ENCODE measurements at regions not wholly inside any gene's neighbourhood (a gene's known extent, or its start where the extent isn't known, plus 50 kb on each side); places are given as distances from the start of the nearest gene placed in this dataset.

- Histone ChIP-seq H3K36me3 (no peaks in the 10 kb centered on the region), H3K27ac (no peak overlapping the region), H3K4me1 (no peaks in the 10 kb centered on the region), H3K27me3 (peaks cover 37% of the 10 kb centered on the region), H3K4me3 (no peak overlapping the region), H3K9me3 (no peaks in the 10 kb centered on the region)
- WGBS, 2 donors (ENCODE audit: low coverage in 1 of 2), result 60% methylated on average over 4 of the region's 12 CpGs; no CpG with 5 or more reads in 1 of the 2 donors
- no peak for ATAC-seq
- TF ChIP-seq, protein P1, sequence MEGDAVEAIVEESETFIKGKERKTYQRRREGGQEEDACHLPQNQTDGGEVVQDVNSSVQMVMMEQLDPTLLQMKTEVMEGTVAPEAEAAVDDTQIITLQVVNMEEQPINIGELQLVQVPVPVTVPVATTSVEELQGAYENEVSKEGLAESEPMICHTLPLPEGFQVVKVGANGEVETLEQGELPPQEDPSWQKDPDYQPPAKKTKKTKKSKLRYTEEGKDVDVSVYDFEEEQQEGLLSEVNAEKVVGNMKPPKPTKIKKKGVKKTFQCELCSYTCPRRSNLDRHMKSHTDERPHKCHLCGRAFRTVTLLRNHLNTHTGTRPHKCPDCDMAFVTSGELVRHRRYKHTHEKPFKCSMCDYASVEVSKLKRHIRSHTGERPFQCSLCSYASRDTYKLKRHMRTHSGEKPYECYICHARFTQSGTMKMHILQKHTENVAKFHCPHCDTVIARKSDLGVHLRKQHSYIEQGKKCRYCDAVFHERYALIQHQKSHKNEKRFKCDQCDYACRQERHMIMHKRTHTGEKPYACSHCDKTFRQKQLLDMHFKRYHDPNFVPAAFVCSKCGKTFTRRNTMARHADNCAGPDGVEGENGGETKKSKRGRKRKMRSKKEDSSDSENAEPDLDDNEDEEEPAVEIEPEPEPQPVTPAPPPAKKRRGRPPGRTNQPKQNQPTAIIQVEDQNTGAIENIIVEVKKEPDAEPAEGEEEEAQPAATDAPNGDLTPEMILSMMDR (IDR thresholded peaks at IDR 0.05), result no peak
- TF ChIP-seq EP300 (IDR thresholded peaks at IDR 0.05), result no peak
- no peak for TF ChIP-seq POLR2A (IDR thresholded peaks at IDR 0.05)
- no peak for TF ChIP-seq POLR2AphosphoS5 (IDR thresholded peaks at IDR 0.05)
These were observed 154.7 kb downstream of the SHANK2 start for GRCh38 chr11:71097506-71098240.

DNA sequence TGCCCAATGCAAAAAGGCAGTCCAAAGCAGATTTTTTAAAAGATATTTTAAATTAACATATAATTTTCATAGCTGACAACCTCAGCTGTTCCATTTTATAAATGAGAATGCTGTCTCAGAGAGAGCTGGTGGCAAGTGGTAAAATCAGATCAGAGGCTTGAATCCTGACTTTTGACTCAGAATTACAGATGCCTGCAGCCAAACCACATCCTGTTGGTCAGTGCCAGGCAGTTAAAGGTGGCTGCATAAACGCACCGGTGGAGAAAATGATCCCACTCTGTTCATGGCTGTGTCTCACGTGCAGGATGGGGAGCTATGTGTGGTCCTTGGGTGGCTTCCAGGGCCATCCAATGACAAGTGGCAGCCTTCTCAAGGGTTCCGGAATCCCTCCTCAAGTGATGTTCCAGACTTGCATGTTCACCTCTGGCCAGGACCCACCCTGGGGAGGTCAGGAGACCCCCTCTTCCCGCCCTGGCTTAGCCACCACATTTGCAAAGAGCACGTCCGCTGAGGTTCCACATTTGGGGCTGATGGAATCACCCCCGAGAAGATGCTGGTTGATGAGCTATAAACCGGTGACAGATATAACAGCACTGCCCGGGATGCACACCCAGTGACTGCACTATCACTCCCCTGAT lies 155.5 kb downstream of the SHANK2 start:
- no peaks in the 10 kb centered on the region for H3K36me3 ChIP-seq
- TF ChIP-seq POLR2A (IDR thresholded peaks at IDR 0.05) (no peak), POLR2AphosphoS5 (IDR thresholded peaks at IDR 0.05) (no peak), EP300 (IDR thresholded peaks at IDR 0.05) (no peak)
- TF ChIP-seq, protein P1 (IDR thresholded peaks at IDR 0.05), result no peak
- H3K4me3 ChIP-seq, result no peak overlapping the region
- no peaks in the 10 kb centered on the region for H3K9me3 ChIP-seq
- no peak overlapping the region for H3K27ac ChIP-seq
- ATAC-seq, result no peak
- 54 to 61% methylated on average over 2 to 9 of the region's 10 CpGs for whole genome bisulfite sequencing, 2 donors (ENCODE audit: low coverage in 1 of 2)
- H3K27me3 ChIP-seq, result peaks cover 35% of the 10 kb centered on the region
- no peaks in the 10 kb centered on the region for H3K4me1 ChIP-seq

GRCh38 chr11:71095294-71095850 lies 157.0 kb downstream of the SHANK2 start:
- no peak for ATAC-seq
- H3K27ac ChIP-seq, result no peak overlapping the region
- 70 to 71% methylated on average over 5 to 9 of the region's 9 CpGs for WGBS, 2 donors (ENCODE audit: low coverage in 1 of 2)
- H3K27me3 ChIP-seq, result peaks cover 35% of the 10 kb centered on the region
- no peak overlapping the region for H3K4me3 ChIP-seq
- TF ChIP-seq POLR2AphosphoS5 (IDR thresholded peaks at IDR 0.05), result no peak
- TF ChIP-seq, protein P1 (IDR thresholded peaks at IDR 0.05), result no peak
- no peak for TF ChIP-seq EP300 (IDR thresholded peaks at IDR 0.05)
- TF ChIP-seq POLR2A (IDR thresholded peaks at IDR 0.05), result no peak
- no peaks in the 10 kb centered on the region for H3K36me3 ChIP-seq
- H3K4me1 ChIP-seq, result no peaks in the 10 kb centered on the region
- no peaks in the 10 kb centered on the region for H3K9me3 ChIP-seq

DNA sequence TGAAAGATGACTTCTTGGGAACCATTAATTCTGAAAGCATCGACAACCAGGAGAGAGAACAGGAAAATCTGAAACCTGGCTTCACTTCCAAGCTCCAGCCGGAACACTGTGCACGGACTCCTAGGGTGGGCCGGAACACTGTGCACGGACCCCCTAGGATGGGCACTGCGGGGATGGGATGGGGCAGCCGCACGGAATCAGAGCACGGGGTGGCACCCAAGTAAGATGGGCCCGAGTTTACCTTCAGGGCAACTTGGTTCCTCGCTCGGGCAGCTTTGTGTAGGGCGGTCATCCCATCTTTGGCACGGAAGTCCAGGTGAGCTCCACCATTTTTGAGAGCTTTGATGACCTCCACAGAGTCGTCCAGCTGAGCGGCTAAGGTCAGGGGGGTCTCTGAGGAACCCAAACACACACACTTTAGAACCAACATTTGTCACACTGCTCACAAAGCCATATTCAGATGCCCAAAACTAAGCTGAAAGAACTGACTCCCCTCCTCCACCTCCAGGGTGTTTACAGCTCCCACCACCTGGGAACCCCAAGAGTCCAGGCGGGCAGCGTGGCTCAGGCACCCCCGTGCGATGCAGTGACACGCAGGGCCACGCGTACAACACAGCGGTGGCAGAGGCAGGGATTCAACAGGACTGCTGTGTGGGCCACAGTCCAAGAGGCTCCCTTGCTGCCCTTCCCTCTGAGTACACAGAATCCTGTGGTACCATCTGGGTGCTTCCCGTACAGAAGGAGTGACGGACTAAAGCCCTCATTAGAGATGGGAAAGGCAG lies 157.9 kb downstream of the SHANK2 start:
- no peak for ATAC-seq
- Histone ChIP-seq H3K27ac (no peak overlapping the region), H3K27me3 (peaks cover 35% of the 10 kb centered on the region), H3K36me3 (no peaks in the 10 kb centered on the region), H3K9me3 (no peaks in the 10 kb centered on the region), H3K4me3 (no peak overlapping the region), H3K4me1 (no peaks in the 10 kb centered on the region)
- 91% methylated on average over 9 of the region's 26 CpGs; no CpG with 5 or more reads in 1 of the 2 donors for WGBS, 2 donors (ENCODE audit: low coverage in 1 of 2)
- no peak for TF ChIP-seq POLR2AphosphoS5 (IDR thresholded peaks at IDR 0.05)
- TF ChIP-seq POLR2A (IDR thresholded peaks at IDR 0.05), result no peak
- TF ChIP-seq, protein P1 (IDR thresholded peaks at IDR 0.05), result no peak
- no peak for TF ChIP-seq EP300 (IDR thresholded peaks at IDR 0.05)

All from gastroesophageal sphincter (tissue), 4 donors.